GM19025 (cell line): ENCODE measurements at regions not wholly inside any gene's neighbourhood (a gene's known extent, or its start where the extent isn't known, plus 50 kb on each side); places are given as distances from the start of the nearest gene placed in this dataset.
"Not testable (repeated sequence)": the region's sequence is repeated elsewhere in the genome, so short reads cannot be mapped to it uniquely, and the experiment has no call there.

ENCODE experiments used
- ATAC-seq: cut with Tn5 transposase; IDR thresholded peaks from one replicate; pipeline ENCODE4 v1.9.1; 2021; ENCODE audit warnings: mild to moderate bottlenecking, low read depth, moderate library complexity; ENCODE audit not compliant: unreplicated experiment

- no peak for ATAC-seq
Measured at GRCh38 chr7:51881309-51881708, 564.7 kb upstream of the COBL start.

- no peak for ATAC-seq
Measured at GRCh38 chr7:51878865-51879264, 562.3 kb upstream of the COBL start.

GRCh38 chr7:51869452-51869851, 552.8 kb upstream of the COBL start:
- no peak for ATAC-seq

- ATAC-seq: no peak
Measured at GRCh38 chr7:51867117-51867516, 550.5 kb upstream of the COBL start.

GRCh38 chr7:51860305-51860704, 543.7 kb upstream of the COBL start:
- ATAC-seq: no peak

GRCh38 chr7:51850126-51850525, 533.5 kb upstream of the COBL start:
- no peak for ATAC-seq

- no peak for ATAC-seq
Measured at GRCh38 chr7:51847461-51848134, 531.0 kb upstream of the COBL start.

GRCh38 chr7:51839130-51839529, 522.5 kb upstream of the COBL start:
- not testable (repeated sequence) for ATAC-seq

- ATAC-seq: no peak
Measured at GRCh38 chr7:51827631-51828030, 511.0 kb upstream of the COBL start.

GRCh38 chr7:51824050-51824449, 507.4 kb upstream of the COBL start:
- no peak for ATAC-seq

GRCh38 chr7:51823437-51823836, 506.8 kb upstream of the COBL start:
- no peak for ATAC-seq

- ATAC-seq: no peak
Measured at GRCh38 chr7:51817694-51818225, 501.2 kb upstream of the COBL start.

GRCh38 chr7:51805783-51806431, 489.3 kb upstream of the COBL start:
- not testable (repeated sequence) for ATAC-seq

GRCh38 chr7:51802718-51803117, 486.1 kb upstream of the COBL start:
- ATAC-seq: no peak

- no peak for ATAC-seq
Measured at GRCh38 chr7:51797371-51797770, 480.8 kb upstream of the COBL start.

GRCh38 chr7:51792796-51793195, 476.2 kb upstream of the COBL start:
- no peak for ATAC-seq

- ATAC-seq: no peak
Measured at GRCh38 chr7:51789489-51789888, 472.9 kb upstream of the COBL start.

GRCh38 chr7:51786284-51786683, 469.7 kb upstream of the COBL start:
- ATAC-seq: no peak

GRCh38 chr7:51785876-51786275, 469.3 kb upstream of the COBL start:
- ATAC-seq: no peak

- ATAC-seq: no peak
Measured at GRCh38 chr7:51785171-51785570, 468.6 kb upstream of the COBL start.

- ATAC-seq: no peak
Measured at GRCh38 chr7:51783241-51783640, 466.6 kb upstream of the COBL start.

- ATAC-seq: no peak
Measured at GRCh38 chr7:51778121-51778520, 461.5 kb upstream of the COBL start.
